PC-9 (cell line): ENCODE measurements at regions not wholly inside any gene's neighbourhood (a gene's known extent, or its start where the extent isn't known, plus 50 kb on each side); places are given as distances from the start of the nearest gene placed in this dataset.

Source experiments
- BruUV-seq: library from RNA; stranded (reverse); fragments of 400-500 nt; replicated peaks from 2 replicates; lab custom pipeline; 2021; lab: Mats Ljungman, UMichigan
- CTCF ChIA-PET: fragments of 300-600 bp; sonication (Branson Sonifier 250); formaldehyde crosslinking; loops from one replicate; lab custom pipeline; 2022; ENCODE audit warnings: antibody characterized with exemption; lab: Charles Lee
- POLR2A ChIA-PET: fragments of 300-600 bp; sonication (Branson Sonifier 250); formaldehyde crosslinking; loops from one replicate; lab custom pipeline; 2022; ENCODE audit warnings: antibody characterized with exemption; ENCODE audit not compliant: unreplicated experiment; lab: Charles Lee
- DNase-seq, 2 experiments: peaks; one replicate each; pipeline versions ENCODE4 v3.0.0 to v3.0.0-alpha.2; 2015 to 2022; ENCODE audit warnings: mixed read lengths in 1 of 2
- H2AFZ ChIP-seq: fragments of 200-600 bp; sonication (generic); 2 replicates; pipeline ENCODE4 v1.8.1; 2017; ENCODE audit warnings: antibody characterized with exemption
- H3F3A ChIP-seq: fragments of 200-600 bp; sonication (generic); 2 replicates; pipeline ENCODE4 v1.8.1; 2017; ENCODE audit warnings: antibody characterized with exemption, mild to moderate bottlenecking, low read depth; ENCODE audit not compliant: insufficient read depth
- H3K27ac ChIP-seq: fragments of 200-600 bp; sonication (generic); 2 replicates; pipeline ENCODE4 v1.6.1; 2016; ENCODE audit warnings: mixed run types
- H3K27me3 ChIP-seq: fragments of 200-600 bp; sonication (generic); 2 replicates; pipeline ENCODE4 v1.6.1; 2016; ENCODE audit warnings: low read depth, mixed run types; ENCODE audit not compliant: insufficient read depth
- H3K36me3 ChIP-seq: fragments of 200-600 bp; sonication (generic); 2 replicates; pipeline ENCODE4 v1.6.1; 2016; ENCODE audit warnings: low read depth, mixed run types
- H3K4me1 ChIP-seq: fragments of 200-600 bp; sonication (generic); replicated peaks from 2 replicates; pipeline ENCODE4 v1.6.1; 2016; ENCODE audit warnings: mixed run types; ENCODE audit not compliant: insufficient read depth
- H3K4me2 ChIP-seq: fragments of 200-600 bp; sonication (generic); 2 replicates; pipeline ENCODE4 v1.6.1; 2017; ENCODE audit warnings: mixed run types
- H3K4me3 ChIP-seq: fragments of 200-600 bp; sonication (generic); 2 replicates; pipeline ENCODE4 v1.6.1; 2016; ENCODE audit warnings: mixed run types
- H3K79me2 ChIP-seq: fragments of 200-600 bp; sonication (generic); 2 replicates; pipeline ENCODE4 v1.6.1; 2017; ENCODE audit warnings: low read depth, mixed run types
- H3K9me2 ChIP-seq: fragments of 200-600 bp; sonication (generic); 2 replicates; pipeline ENCODE4 v1.8.1; 2017; ENCODE audit warnings: mild to moderate bottlenecking; ENCODE audit not compliant: insufficient read depth
- H3K9me3 ChIP-seq: fragments of 200-600 bp; sonication (generic); 2 replicates; pipeline ENCODE4 v1.8.1; 2016; ENCODE audit warnings: low read depth; ENCODE audit not compliant: insufficient read depth
- H4K20me1 ChIP-seq: fragments of 200-600 bp; sonication (generic); 2 replicates; pipeline ENCODE4 v1.8.1; 2017; ENCODE audit not compliant: insufficient read depth
- CTCF ChIP-seq: fragments of 200-600 bp; sonication (generic); conservative IDR thresholded peaks from 2 replicates; pipeline ENCODE4 v1.6.1; 2017; ENCODE audit warnings: mixed run types, antibody characterized with exemption, mild to moderate bottlenecking, moderate library complexity
- EZH2 ChIP-seq: fragments of 200-600 bp; sonication (generic); IDR thresholded peaks from 2 replicates; pipeline ENCODE4 v1.8.0; 2017; ENCODE audit warnings: antibody characterized with exemption, low read depth
- intact Hi-C: fragments of 100-400 bp; cut with micrococcal nuclease; formaldehyde crosslinking; loops from one replicate; pipeline ENCODE4 v1.10.0; 2022; ENCODE audit not compliant: unreplicated experiment

- ChIA-PET POLR2A (no interaction called here), CTCF (no interaction called here)
- BruUV-seq = no TSS peak
These were observed 78.3 kb downstream of the RAMP3 start for GRCh38 chr7:45235905-45236304.

GRCh38 chr7:45236666-45237065 lies 79.1 kb downstream of the RAMP3 start:
- no peak for TF ChIP-seq EZH2
- no peak for TF ChIP-seq CTCF
- DNase-seq = peak in 1 of 2 experiments; percentile 28
- Histone ChIP-seq H3K9me3 (no peaks in the 10 kb centered on the region), H3K79me2 (no peaks in the 10 kb centered on the region), H3K36me3 (no peaks in the 10 kb centered on the region), H3K4me2 (no peak overlapping the region), H3K27ac (no peak overlapping the region), H3K4me1 (no peaks in the 10 kb centered on the region), H3F3A (no peaks in the 10 kb centered on the region), H4K20me1 (no peaks in the 10 kb centered on the region), H2AFZ (no peak overlapping the region), H3K9me2 (no peaks in the 10 kb centered on the region), H3K27me3 (peaks cover 93% of the 10 kb centered on the region), H3K4me3 (no peak overlapping the region)
- ChIA-PET POLR2A (no interaction called here), CTCF (no interaction called here)
- intact Hi-C loops = no loop called here
- BruUV-seq = no TSS peak

More at GRCh38 chr7:45235905-45236304, 78.3 kb downstream of the RAMP3 start:
- Histone ChIP-seq H3K4me1 (no peaks in the 10 kb centered on the region), H3K79me2 (no peaks in the 10 kb centered on the region), H3K27me3 (peaks cover 93% of the 10 kb centered on the region), H4K20me1 (no peaks in the 10 kb centered on the region), H3K27ac (no peak overlapping the region), H3K36me3 (no peaks in the 10 kb centered on the region), H3K9me3 (no peaks in the 10 kb centered on the region), H3K4me3 (no peak overlapping the region), H3F3A (no peaks in the 10 kb centered on the region), H2AFZ (no peak overlapping the region), H3K9me2 (no peaks in the 10 kb centered on the region), H3K4me2 (no peak overlapping the region)
- peak in 1 of 2 experiments; percentile 15 for DNase-seq
- intact Hi-C loops = no loop called here
- TF ChIP-seq EZH2 = no peak
- TF ChIP-seq CTCF = no peak

- ChIA-PET POLR2A (no interaction called here), CTCF (no interaction called here)
- H3K27me3 ChIP-seq = peaks cover 93% of the 10 kb centered on the region
- no TSS peak for BruUV-seq
- no peak overlapping the region for H3K4me3 ChIP-seq
- TF ChIP-seq EZH2 = no peak
- TF ChIP-seq CTCF = no peak
- H3F3A ChIP-seq = no peaks in the 10 kb centered on the region
- H4K20me1 ChIP-seq = no peaks in the 10 kb centered on the region
- peak in 1 of 2 experiments; percentile 33 for DNase-seq
- H3K36me3 ChIP-seq = no peaks in the 10 kb centered on the region
- no peaks in the 10 kb centered on the region for H3K4me1 ChIP-seq
- no peak overlapping the region for H2AFZ ChIP-seq
- no peaks in the 10 kb centered on the region for H3K79me2 ChIP-seq
- H3K4me2 ChIP-seq = no peak overlapping the region
- H3K9me2 ChIP-seq = no peaks in the 10 kb centered on the region
- intact Hi-C loops = no loop called here
- no peaks in the 10 kb centered on the region for H3K9me3 ChIP-seq
- no peak overlapping the region for H3K27ac ChIP-seq
These were observed 80.3 kb downstream of the RAMP3 start for GRCh38 chr7:45237788-45238461.
